SKM-1 treated with dmso at 0.1 percent for 144 hours (cell line): ENCODE measurements at regions not wholly inside any gene's neighbourhood (a gene's known extent, or its start where the extent isn't known, plus 50 kb on each side); places are given as distances from the start of the nearest gene placed in this dataset.

ENCODE experiments used
- DNase-seq: peaks from one replicate; lab custom pipeline; 2025; ENCODE audit not compliant: unreplicated experiment; lab: John Stamatoyannopoulos, UW

DNA sequence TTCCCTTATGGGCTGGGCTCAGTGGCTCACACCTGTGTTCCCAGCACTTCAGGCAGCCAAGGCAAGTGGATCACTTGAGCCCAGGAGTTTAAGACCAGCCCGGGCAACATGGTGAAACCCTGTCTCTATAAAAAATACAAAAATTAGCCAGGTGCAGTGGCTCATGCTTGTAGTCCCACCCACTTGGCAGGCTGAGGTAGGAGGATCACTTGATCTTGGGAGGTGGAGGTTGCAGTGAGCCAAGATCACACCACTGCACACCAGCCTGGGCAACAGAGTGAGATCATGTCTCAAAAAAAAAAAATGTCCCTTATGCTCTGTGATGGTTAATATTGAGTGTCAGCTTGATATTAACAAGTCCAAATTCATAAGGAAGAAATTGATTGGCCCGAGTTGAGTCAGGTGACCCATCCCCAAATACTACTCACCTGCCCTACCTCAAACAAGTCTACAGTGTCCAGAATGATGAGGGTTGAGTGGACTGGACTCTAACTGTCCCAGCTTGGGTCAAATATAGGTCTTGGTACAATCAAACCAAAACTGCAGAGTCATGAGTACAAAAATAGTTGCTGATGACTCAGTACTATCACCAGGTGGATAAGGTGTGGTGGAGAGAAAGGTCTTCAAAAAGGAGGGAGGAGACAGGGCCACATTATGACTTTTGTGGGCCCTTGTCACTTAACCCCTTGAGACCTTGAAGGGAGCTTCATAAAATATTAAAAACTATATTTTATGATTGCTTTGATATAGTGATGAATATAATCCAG lies 161.0 kb downstream of the ZNF326 start:
- DNase-seq = no peak

DNA sequence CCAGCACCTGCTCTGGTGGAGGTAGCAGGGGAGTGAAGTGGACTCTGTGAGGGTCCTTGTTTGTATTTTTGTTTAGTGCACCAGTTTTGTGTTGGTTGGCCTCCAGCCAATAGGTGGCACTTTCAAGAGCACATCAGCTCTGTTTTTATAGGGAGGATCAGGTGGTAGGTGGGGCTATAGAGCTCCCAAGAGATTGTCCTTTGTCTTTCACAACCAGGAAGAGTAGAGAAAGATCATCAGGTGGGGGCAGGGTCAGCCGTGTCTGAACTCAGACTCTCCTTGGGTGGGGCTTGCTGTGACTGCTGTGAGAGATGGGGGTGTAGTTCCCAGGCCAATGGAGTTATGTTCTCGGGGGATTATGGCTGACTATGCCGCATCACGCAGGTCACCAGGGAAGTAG lies 159.8 kb downstream of the ZNF326 start:
- DNase-seq = no peak

DNA sequence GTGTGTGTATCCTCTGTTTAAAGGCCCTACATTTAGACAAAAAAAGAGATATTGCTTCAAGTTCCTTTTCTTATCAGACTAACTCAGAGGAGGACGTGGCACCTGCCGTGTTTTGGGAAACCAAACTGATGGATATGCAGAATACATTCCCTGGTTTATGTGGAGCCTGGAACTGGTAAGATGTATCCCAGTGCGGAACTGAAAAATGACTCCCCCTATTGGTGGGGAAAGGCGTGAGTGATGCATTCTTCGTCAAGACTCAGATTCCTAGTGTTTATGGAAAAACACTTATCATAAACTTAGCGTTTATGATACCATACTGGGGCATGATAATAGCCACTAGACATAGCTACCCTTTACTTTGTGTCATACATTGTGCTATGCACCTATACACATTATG lies 154.2 kb downstream of the ZNF326 start:
- DNase-seq = no peak

DNA sequence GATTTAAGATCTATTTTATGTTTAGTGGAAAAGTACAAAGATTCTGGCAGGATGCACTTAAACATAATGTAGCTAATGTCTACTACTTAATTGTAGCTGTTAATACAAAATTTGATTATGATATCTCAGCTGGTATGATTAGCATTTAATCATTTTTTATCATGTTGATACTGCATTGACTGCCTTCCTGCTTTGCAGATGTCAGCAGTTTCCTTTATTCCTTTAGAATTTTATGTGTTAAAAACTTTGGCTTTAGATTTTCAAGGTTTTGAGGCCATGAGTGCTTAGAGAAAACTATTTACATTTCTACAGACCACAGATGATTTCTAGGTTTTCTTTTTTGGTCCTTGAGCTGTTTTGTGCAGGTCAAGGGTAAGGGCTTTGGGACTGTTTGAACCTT lies 152.2 kb downstream of the ZNF326 start:
- DNase-seq = no peak

DNA sequence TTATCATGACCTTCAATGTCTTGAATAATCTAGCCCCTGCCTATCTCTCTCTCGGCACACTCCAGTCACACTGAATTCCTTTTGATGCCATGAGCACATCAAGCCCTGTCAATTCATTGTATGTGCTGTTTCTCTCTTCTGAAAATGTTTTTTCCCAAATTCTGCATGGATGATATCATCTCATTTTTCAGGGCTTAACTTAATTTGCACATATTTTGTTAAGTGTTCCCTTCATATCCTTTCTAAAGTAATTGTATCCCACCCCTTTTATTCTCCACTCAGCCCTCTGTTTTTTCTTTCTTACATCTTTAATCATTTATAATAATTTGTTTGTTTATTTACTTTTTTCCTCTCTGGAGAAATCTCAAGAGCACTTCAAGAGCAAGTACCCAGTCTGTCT lies 149.9 kb downstream of the ZNF326 start:
- DNase-seq = no peak

DNA sequence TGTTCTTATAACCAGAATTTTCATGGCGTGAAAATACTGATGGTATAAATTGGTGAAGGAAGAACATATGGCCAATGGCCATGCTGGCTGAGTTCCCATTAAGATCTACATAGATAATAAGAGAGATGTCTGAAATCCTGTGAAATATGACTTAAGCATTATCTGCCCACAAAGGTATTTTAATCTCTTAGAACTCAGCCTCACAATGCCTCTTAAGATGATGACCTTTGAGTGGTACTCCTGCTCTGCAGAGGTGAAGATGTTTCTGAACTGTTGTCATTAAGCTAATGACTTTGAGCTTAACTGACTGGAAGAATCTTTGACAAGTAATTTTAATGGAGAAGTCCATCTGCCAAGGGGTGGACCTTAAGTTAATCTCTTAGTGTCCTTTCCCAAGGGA lies 148.7 kb downstream of the ZNF326 start:
- DNase-seq = no peak

DNA sequence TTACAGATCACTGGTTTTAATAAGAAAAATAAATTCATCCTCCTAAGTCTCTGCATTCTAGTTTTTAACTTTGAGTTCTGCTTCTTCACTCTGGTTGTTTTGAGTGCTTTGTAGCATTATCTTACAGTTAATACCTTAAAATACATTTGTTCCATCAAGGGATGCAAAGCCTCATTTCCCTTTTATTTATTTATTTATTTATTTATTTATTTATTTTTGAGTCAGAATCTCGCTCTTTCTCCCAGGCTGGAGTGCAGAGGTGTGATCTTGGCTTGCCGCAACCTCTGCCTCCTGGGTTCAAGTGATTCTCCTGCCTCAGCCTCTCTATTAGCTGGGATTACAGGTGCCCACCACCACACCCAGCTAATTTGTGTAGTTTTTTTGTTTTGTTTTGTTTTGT lies 147.8 kb downstream of the ZNF326 start:
- no peak for DNase-seq

DNA sequence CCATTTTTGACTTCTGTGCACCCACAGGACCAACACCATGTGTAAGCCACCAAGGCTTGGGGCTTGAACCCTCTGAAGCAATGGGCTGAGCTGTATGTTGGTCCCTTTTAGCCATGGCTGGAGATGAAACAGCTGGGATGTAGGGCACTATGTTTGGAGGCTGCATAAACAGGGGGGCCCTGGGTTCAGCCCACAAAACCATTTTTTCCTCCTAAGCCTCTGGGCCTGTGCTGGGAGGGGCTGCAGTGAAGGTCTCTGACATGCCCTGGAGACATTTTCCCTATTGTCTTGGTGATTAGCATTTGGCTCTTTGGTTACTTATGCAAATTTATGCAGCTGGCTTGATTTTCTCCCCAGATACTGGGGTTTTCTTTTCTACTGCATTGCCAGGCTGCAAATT lies 144.9 kb downstream of the ZNF326 start:
- no peak for DNase-seq

DNA sequence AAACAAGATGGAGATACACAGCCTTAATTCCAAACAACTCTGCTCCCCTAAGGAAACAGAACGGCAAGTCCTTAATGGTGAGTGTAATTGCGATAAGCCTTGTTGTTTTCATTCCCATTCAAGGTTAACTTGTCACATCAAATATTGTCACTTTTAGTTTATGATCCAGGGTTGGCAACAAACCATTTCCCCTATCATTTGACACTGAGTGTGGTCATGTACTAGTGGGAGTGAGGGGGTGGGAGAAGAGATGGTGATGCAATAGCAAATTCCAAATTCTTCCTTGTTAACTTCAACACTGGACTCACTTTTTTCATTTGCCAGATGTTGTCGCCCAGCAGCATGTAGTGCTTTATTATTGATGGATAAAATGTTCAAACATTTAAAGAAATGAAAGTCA lies 140.4 kb downstream of the ZNF326 start:
- no peak for DNase-seq

DNA sequence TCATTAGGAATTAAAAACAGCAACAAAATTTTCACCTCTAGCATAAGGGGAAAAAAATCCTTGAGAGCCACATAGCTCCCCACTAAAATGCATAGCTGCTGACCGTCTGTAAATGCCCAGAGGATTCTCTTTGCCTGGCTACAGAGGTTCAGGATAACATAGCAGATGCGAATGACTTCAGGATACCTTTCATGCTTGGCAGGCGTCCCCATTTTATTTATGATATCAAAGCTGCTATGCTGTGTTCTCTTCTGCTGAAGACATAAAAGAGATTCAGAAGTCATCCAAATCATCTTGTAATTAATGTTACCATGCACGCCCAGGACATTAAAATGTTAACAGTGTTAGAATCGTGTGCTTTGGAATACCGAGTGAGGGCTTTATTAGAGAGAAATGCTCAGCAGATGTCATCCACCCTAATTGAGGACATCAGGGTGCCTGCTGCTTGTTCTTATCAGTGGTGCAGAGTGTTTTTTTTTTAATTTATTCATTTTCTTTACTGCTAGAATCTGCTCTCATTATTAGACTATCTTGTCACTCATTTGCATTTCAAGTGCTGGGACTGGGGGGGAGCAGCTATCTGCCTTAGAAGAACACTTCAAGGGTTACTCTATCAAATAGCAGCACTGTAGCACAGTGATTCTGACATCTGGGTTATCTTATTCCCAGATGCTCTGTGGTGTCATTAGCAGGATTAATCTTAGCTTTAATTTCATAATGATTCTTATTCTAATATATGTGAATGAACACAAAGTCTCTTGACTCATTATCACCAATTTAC lies 139.5 kb downstream of the ZNF326 start:
- DNase-seq = no peak

DNA sequence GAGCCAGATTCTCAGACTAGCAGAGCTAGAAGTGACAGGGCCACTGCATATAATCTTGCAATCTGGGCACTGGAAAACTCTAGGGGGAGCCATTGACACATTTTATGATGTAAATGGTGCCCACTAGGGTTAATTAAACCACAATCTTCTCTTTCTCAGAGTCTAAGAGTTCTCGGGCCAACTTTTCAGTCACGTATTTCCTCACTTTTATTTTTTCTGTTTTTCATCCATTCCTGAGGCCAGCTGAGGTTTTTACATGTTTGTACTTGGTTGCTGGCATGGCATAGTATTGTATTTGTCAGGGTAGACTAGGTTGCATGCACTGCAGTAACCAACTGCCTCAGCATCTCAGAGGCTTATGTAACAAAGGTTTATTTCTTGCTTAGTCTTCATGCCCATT lies 138.2 kb downstream of the ZNF326 start:
- no peak for DNase-seq

DNA sequence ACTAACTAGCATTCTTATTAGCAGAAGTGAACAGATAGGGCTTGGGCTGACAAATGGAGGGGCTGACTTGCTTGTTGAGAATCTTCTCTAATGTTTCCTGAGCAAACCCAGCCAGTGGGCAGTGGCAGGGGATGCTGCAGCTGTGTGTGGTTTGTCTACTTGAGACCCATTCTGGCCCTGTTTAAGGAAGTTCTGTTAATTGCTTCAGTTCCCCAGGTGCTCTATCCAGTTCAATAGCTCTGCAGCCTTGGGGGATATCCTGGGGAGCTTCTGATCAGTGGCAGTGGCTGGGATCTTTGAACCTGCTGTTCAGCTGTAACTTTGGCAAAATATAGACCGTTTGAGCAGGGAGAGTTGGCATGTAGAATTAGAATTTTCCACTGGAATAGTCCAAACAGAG lies 137.4 kb downstream of the ZNF326 start:
- DNase-seq = no peak

DNA sequence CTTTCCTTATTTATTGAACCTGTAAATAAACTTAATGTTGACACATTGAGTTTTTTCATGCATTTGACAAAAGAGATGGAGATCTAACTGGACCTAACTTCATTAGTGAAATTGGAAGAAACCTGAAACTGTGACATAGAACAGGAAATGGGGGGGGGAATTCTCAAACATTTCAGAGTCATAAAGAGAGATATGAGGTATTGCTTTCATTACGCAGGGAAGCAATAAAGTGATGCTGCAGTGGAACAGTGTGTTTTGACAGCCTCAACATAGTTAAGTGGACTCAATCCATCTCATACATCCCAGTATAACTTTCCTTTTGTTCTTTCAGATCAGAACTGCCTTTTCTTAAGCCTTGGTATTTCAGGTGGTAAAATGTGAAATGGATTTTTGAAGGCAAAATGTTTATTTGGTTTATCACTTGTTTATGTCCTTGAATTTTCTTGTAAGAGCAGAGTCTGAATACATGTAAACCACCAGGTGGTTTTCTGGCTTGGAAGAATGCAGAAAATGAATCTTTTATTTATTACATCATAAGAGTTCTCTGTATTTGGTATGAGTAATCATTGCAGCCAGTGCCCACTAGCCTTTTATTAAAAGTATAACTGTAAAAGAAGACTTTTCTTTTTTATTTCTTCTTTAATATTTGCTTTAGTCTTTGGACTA lies 132.5 kb downstream of the ZNF326 start:
- no peak for DNase-seq

DNA sequence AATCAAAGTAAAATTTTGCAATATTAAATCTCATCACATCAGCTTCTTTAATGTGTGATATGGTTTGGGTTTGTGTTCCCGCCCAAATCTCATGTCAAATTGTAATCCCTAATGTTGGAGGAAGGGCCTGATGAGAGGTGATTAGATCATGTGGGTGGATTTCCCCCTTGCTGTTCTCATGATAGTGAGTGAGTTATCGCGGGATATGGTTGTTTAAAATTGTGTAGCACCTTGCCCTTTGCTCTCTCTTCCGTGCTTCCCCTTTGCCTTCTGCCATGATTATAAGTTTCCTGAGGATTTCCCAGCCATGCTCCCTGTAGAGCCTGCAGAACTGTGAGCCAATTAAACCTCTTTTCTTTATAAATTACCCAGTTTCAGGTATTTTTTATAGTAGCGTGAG lies 131.9 kb downstream of the ZNF326 start:
- no peak for DNase-seq

DNA sequence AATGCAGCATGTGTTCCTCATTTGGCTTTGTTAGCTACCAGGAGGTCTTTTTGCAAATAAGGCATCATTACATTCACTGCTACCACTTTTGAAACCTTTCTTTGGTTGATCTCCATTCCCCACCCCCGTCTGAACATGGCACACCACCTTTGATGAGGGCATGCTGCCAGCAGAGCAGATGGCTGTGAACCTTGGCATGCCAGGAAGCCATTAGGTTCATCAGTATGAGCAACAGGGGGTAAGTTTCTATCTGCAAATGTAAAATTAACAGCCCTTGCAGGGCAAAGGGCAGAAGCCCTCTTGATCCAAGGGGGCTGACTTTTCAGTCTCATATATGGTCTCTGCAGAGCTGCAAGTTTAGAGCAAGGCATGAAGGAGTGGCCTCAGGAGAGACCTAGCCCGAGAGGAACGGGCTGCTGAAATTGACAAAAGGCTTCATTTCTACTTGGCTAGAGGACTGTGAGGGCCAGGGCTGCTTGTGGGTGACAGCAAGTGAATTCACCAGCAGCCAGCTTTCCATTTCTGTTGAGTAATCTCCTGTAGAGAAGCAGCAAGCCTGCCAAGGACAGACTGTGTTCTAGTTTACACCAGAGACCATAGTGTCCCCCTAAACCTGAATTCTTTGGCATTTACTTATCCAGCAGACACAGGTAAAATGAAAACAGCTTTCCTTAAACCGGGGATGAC lies 127.9 kb downstream of the ZNF326 start:
- no peak for DNase-seq

DNA sequence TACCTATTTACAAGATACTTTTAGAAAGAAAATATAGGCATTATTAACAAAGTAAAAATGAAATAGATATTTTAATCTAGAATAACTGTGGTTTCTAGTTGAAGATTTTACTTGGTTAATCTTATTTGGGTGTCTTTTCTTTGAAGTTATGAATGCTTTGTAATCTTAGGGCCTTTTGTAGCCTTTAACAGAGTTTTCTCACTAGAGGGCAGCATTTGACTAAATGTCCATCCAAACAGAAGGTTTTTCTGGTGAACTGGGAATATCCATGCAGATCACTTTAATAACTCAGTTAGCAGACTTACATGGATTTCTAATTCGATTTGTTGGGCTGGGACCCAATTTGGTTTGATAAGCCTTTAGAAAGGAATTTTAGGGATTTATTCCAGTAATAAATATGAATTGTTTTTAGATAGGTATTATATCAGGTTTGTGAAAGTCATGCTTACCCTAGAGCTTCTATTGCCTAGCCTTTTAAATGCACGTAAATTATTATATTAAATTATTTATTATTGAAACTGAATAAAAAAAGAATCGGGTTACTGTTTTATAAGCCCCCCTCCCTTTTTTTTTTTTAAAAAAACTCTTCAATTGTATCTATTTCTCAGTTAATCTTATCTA lies 119.7 kb downstream of the ZNF326 start:
- DNase-seq = peak; percentile 70

DNA sequence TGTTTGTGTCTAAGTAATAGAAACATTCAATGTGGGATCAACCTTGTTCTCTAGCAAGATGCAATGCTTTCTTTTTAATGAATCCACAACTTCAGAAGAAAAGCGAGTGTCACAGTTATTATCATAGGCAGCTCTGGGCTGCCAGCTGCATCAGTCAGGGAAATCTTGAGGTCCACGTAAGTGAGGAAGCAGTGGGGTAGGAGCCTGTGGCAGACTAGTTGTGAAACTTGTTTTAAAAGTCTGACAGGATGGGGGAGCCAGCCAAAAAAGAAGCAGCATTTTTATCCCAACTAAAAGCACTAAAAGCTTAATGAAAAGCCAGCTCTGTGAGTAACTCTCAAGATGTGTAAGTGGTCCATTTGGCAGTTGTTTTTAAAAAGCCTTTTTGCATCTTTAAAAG lies 113.1 kb downstream of the ZNF326 start:
- peak; percentile 28 for DNase-seq

DNA sequence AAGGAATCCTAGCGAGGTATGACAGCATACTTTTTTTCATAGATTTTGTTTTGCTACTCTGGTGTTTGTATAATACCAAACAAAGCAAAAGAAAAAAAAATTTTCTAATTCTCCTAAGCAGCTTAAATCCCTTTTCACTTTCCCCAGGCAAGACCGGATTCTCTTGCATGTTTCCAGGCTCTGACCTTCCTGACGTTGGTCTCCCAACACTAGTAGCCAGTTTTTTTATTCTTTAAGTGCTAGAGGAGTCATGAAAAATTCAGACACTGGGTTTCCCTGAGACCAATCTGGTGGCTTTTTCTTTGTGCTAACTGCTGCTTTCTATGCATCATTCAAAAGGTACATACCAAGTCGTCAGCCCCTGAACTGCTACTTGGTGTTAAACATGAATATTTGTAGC lies 111.4 kb downstream of the ZNF326 start:
- DNase-seq = no peak

DNA sequence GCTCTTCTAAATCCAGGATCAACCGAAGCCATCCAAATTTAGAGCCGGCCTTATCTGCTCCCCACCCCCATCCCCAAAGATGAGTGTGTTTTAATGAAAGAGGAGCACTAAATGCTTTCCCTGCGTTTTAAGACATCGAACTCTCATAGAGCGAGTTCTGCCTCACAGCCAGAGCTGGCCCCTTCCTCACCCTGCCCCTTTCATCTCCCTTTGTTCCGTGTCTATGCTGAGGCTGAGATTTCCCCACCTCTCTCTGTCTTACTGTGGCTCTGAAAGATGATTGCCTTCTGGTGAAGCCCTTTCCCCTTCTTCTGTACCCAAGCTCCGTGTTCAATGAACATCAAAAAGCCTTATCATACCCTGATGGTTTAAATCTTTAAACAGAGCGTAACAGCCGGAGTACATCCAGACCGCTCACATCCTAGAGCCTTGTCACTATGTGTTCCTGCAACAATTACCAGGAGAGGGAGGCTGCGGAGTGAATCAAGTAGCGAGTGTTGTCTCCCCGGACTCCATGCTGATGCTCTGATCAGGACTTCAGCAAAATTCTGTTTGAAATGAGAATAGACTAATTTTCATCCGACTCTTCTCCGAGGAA lies 110.1 kb downstream of the ZNF326 start:
- DNase-seq = no peak

DNA sequence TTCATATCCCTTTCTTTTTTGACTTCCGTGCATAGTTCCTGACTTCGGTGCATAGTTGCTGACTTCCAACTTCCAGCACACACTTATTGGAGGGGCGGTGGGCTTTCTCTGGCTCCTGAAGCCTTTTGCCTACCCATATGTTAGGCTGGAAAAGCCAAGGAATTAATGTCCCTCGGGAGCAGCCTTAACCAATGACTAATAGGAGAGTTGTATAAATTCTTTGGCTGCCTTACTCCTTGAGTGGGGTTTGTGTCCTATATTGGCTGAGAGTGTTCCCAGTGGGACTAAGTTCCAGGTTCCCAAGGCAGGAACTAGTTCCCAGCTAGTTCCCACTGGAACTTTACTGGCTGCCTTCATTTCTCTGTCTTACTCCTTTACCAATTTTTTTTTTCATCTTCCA lies 105.7 kb downstream of the ZNF326 start:
- DNase-seq = no peak

DNA sequence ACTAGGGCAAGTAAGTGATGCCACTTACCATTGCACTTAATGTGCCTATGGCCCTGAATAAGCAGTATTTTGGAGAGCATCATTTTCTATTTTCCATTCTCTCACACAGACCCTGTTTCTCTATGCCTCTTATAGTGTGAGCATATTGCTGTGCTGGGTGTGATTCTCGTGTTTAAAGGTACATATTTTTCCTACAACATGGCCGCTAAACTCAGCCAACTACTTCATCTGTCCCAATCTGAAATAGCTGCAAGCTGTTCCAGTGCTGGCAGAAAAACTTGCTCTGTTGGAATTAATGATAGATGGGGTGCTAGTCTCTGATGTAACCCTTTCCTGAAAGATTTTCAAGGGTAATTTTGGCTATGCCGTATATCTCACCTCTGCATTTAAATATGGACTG lies 97.5 kb downstream of the ZNF326 start:
- no peak for DNase-seq
